Left ventricle myocardium inferior (tissue), 1 donor: ENCODE measurements at regions not wholly inside any gene's neighbourhood (a gene's known extent, or its start where the extent isn't known, plus 50 kb on each side); places are given as distances from the start of the nearest gene placed in this dataset.

Source experiments
- DNase-seq: peaks from one replicate; pipeline ENCODE4 v3.0.0-alpha.2; 2020
- H3K27ac ChIP-seq: fragments of 200-600 bp; replicated peaks from 2 replicates; pipeline ENCODE4 v1.8.0; 2021
- H3K27me3 ChIP-seq: fragments of 200-600 bp; 2 replicates; pipeline ENCODE4 v1.8.0; 2021; ENCODE audit warnings: low read depth
- H3K36me3 ChIP-seq: fragments of 200-600 bp; 2 replicates; pipeline ENCODE4 v1.8.0; 2021
- H3K4me1 ChIP-seq: fragments of 200-600 bp; 2 replicates; pipeline ENCODE4 v1.8.0; 2021
- H3K4me3 ChIP-seq: fragments of 200-600 bp; 2 replicates; pipeline ENCODE4 v1.8.0; 2021; ENCODE audit warnings: mild to moderate bottlenecking, moderate library complexity
- H3K9me3 ChIP-seq: fragments of 200-600 bp; replicated peaks from 2 replicates; pipeline ENCODE4 v1.8.0; 2021
- intact Hi-C: fragments of 100-400 bp; cut with micrococcal nuclease; formaldehyde crosslinking; loops from one replicate; pipeline ENCODE4 v1.11.0; 2022
- TF ChIP-seq, protein P1 (sequence below): fragments of 200-600 bp; IDR thresholded peaks from 2 replicates; pipeline ENCODE4 v1.8.0; 2021; ENCODE audit warnings: antibody characterized with exemption, mild to moderate bottlenecking, borderline replicate concordance
- donor health status: DM: no; HTN: yes; CAD: no; lungs with severe emphysema.

DNA sequence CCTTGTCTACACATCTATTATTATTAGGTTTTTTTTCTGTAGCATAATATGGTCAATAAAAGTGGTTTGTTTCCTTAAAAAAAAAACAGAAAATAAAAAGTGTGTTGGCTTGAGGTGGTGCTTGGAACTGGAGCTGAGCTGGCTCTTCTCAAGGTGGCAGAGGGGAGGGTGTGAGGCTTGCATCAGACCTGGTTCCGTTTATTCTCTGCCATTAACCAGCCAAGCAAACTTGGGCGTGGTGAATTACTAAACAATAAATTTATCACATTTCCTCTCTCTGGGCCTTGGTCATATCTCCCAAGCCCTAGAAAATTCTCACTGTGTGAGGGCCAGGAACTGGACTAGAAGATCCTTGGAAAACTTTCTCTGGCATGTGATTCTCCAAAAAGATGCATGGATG lies 427.5 kb upstream of the MKI67 start:
- TF ChIP-seq, protein P1, sequence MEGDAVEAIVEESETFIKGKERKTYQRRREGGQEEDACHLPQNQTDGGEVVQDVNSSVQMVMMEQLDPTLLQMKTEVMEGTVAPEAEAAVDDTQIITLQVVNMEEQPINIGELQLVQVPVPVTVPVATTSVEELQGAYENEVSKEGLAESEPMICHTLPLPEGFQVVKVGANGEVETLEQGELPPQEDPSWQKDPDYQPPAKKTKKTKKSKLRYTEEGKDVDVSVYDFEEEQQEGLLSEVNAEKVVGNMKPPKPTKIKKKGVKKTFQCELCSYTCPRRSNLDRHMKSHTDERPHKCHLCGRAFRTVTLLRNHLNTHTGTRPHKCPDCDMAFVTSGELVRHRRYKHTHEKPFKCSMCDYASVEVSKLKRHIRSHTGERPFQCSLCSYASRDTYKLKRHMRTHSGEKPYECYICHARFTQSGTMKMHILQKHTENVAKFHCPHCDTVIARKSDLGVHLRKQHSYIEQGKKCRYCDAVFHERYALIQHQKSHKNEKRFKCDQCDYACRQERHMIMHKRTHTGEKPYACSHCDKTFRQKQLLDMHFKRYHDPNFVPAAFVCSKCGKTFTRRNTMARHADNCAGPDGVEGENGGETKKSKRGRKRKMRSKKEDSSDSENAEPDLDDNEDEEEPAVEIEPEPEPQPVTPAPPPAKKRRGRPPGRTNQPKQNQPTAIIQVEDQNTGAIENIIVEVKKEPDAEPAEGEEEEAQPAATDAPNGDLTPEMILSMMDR = no peak
- peaks cover 32% of the 10 kb centered on the region for H3K27me3 ChIP-seq
- no peak for DNase-seq
- H3K4me1 ChIP-seq = no peaks in the 10 kb centered on the region
- H3K4me3 ChIP-seq = no peak overlapping the region
- intact Hi-C loops = no loop called here
- no peak overlapping the region for H3K27ac ChIP-seq
- no peaks in the 10 kb centered on the region for H3K9me3 ChIP-seq
- no peaks in the 10 kb centered on the region for H3K36me3 ChIP-seq

DNA sequence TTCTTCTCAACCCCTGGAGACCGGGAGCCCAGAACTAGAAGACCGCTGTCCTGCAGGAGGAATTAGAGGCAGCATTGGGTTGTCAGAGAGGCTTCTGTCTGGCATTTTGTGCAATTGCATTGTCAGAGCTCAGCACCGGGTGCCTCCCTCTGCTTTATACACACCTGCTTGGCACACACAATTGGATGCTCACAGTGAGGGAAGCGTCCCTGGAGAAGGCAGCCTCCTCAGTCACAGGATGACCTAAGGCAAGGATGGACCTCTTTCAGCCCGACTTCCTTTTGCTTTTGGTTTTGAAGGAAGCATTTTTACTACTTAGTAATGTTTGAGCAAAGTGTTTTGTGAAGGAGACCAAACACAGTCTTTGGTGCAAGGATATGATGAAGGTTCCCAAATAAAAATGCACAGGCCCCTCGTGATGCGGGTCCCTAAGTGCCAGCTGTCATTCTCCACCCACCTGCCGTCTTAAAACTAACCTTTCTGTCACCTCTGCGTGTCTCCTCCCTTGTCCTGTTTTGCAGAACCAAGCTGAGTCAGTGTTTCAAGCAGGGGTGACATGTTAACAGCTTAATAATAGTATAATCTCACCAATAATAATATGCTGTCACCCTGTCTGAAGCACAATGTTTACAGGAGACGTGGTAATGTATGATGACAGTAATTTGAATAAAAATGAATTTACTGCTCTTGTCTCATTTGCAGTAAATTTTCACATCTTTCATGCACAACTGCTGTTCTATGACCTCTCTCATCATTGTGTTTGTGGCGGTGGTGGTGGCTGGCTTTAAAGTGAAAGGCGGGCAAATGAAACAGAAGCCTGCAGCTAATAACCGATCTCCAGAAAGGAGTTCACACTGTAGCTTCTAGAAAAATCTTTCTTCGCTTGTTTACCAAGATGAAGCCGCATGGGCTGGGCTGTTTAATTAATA lies 430.2 kb upstream of the MKI67 start:
- H3K36me3 ChIP-seq = no peaks in the 10 kb centered on the region
- intact Hi-C loops = no loop called here
- peaks cover under 1% of the 10 kb centered on the region for H3K9me3 ChIP-seq
- H3K27ac ChIP-seq = no peak overlapping the region
- TF ChIP-seq, protein P1 = no peak
- no peaks in the 10 kb centered on the region for H3K4me1 ChIP-seq
- no peak for DNase-seq
- no peak overlapping the region for H3K4me3 ChIP-seq
- peaks cover 27% of the 10 kb centered on the region for H3K27me3 ChIP-seq

DNA sequence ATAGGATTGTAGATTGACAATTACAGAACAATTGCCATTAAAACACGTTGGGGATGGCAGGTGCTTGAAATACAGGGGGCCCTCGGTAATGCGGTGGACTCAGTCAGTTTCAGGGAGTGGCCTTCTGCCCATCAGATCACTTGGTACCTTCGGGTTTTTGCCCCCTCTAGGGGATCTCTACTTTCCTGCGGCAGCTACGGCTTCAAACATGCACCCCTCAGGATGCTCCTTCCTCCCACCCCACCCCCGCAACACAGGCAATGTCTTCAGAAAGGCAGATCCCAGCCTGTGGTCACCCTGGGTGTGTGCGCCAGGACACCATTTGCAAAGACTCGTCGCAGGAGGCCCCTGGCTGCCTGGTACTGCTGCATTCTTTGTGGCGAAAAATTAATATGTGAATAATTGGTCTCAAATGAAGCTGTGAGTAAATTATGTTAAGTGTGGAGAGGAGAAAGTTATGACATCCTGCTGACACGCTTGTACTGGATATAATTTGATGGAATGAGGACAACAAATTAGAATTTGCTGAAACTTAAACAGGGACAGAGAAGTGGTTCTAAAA lies 431.0 kb upstream of the MKI67 start:
- DNase-seq = no peak
- Histone ChIP-seq H3K36me3 (no peaks in the 10 kb centered on the region), H3K4me3 (no peak overlapping the region), H3K9me3 (peaks cover 8% of the 10 kb centered on the region), H3K27me3 (peaks cover 27% of the 10 kb centered on the region), H3K4me1 (no peaks in the 10 kb centered on the region), H3K27ac (no peak overlapping the region)
- intact Hi-C loops = no loop called here
- TF ChIP-seq, protein P1 = no peak

DNA sequence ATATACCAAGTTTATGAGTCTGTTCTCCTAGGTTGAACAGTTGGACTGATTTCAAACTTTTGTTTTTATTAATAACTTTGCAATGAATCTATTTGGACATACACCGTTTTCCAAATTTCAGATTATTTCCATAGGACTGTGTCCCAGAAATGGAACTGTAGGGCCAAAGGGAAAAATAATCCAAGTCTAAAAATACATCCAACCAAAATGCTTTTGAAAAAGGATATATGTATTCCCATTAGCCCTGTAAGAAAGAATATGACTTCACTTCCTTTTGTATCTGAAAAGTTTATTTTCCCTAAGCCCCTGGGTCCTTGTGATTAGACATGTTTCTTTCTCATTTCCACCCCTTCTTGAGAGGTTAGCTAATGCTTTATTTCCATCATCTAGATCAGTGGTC lies 434.2 kb upstream of the MKI67 start:
- no peak overlapping the region for H3K4me3 ChIP-seq
- H3K9me3 ChIP-seq = peaks cover 16% of the 10 kb centered on the region
- H3K27ac ChIP-seq = no peak overlapping the region
- no peak for DNase-seq
- TF ChIP-seq, protein P1 = no peak
- no peaks in the 10 kb centered on the region for H3K4me1 ChIP-seq
- no peaks in the 10 kb centered on the region for H3K36me3 ChIP-seq
- intact Hi-C loops = no loop called here
- peaks cover 31% of the 10 kb centered on the region for H3K27me3 ChIP-seq

DNA sequence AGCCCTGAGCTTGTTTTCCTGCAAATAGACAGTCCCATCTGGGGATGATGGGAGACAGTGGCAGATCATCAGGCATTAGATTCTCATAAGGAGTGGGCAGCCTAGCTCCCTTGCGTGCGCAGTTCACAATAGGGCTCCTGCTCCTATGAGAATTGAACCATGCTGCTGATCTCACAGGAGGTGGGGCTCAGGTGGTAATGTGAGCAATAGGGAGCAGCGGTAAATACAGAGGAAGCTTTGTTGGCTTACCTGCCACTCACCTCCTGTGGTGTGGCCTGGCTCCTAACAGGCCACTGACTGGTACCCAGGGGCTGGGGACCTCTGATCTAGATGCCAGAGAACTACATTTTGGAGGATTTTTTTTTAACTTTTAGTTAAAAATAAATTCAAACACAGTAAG lies 434.8 kb upstream of the MKI67 start:
- Histone ChIP-seq H3K36me3 (no peaks in the 10 kb centered on the region), H3K4me3 (no peak overlapping the region), H3K9me3 (peaks cover 16% of the 10 kb centered on the region), H3K4me1 (no peaks in the 10 kb centered on the region), H3K27ac (no peak overlapping the region), H3K27me3 (peaks cover 32% of the 10 kb centered on the region)
- intact Hi-C loops = no loop called here
- TF ChIP-seq, protein P1 = no peak
- no peak for DNase-seq
